GM12875 (cell line): ENCODE measurements at regions not wholly inside any gene's neighbourhood (a gene's known extent, or its start where the extent isn't known, plus 50 kb on each side); places are given as distances from the start of the nearest gene placed in this dataset.

Experiments used
- H3K4me3 ChIP-seq: one replicate; pipeline ENCODE4 v1.5.1; 2011; ENCODE audit warnings: low read depth, low read length, control low read depth
- CTCF ChIP-seq: IDR thresholded peaks from 2 replicates; pipeline ENCODE4 v1.5.1; 2011; ENCODE audit warnings: low read depth, mild to moderate bottlenecking, control low read depth, inconsistent platforms, low read length, moderate library complexity, borderline replicate concordance; ENCODE audit not compliant: insufficient read depth

DNA sequence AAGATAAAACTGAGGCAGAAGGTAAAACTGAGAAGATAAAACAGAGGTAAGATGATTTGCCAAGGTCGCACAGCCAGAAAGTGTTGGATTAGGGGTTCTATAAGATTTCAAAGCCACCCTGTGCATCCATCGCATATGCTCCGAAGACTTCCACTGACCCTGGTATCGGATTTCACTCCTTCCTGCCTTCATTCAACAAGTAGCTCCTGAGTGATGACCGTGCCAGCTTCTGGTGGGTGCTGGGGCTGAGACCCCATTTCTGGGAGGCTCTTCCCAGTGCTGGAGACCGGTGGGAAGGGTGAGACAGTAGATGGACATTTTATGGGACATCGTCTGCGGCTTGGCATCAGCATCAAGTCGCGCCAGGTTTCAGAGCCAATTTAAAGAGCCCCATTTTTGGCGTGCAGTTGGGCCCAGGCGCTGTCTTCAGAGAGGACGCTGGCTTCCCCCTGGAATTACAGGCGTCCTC lies 53.7 kb upstream of the DAB2IP start:
- TF ChIP-seq CTCF: no peak
- no peak overlapping the region for H3K4me3 ChIP-seq

GRCh38 chr9:121598167-121598964 lies 53.1 kb upstream of the DAB2IP start:
- H3K4me3 ChIP-seq: no peak overlapping the region

DNA sequence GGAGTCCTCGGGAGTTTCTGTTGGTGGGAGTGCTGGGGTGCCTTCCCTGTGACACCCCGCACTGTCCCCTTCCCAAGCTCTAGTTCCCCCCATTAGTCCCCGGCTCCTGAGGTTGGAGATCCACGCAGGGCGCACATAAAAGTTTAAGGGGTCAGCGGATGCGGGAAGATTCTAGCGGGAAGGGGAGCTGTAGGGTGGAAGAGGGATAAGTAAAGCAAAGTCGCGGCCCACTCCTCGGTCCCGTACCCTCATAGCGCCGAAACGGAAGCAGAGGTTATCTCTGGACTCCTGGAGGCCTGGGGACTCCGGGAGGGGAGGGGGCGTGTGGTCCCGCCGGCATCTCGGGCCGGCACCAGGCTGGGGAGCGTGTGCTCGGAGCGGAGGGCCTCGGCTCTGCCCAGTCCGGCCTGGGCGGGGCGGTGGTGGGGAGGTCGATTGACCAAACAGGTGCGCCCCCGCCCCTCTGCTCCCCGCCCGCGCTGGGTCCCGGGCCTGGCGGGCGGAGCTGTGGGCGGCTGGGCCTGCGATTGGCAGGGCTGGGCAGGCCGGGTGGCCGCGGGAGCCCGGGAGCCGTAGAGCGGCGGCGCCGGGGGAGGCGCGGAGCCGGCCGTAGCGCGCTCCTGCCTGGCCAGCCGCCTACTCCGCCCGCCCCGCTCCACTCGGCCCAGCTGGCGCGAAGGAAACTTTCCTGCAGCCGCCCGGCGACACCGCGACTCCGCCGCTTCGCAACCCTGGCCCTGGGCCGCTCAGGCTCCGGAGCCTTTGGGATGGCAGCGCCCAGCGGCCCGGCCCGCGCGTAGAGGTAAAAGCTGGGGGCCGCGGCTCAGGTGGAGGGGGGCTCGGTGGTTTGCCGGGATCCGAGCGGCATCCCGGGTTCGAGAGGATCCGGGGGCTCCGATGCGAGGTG lies 52.2 kb upstream of the DAB2IP start:
- no peak overlapping the region for H3K4me3 ChIP-seq
- no peak for TF ChIP-seq CTCF

More at GRCh38 chr9:121598167-121598964, 53.1 kb upstream of the DAB2IP start:
- no peak for TF ChIP-seq CTCF

DNA sequence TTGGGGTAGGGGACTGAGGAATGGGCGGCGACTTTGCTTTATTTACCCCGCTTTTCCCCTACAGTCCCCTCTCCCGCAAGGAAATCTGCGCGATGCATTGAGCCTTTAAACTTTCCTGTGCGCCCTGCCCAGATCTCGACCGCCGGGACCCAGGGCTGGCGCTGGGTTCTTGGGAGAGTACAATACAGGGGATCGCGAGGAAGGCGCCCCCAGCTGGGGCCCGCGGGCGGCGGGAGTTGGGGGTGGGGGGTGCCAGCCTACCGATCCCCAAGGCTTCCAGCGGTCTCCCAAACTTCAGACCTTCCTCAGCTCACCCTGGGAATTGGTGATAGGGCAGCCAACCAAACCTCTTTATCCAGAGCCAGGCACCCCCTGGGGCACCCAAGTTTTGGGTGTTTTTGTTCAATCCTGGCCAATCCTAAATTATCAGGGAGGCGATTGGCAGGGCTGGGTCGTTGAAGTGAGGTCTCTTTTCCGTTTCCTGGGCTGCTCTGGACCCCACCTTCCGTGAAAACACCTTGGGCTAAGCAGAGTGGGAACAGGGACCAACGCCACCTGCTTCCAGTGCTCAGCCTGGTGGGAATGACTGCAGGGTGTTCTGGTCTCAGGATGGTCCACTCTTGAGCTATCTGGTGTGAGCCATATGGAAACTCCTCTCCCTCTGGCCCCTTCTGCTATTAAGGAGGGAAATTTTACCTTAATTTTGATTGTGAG lies 51.4 kb upstream of the DAB2IP start:
- TF ChIP-seq CTCF: no peak
- H3K4me3 ChIP-seq: no peak overlapping the region

GRCh38 chr9:121601194-121601593 lies 50.2 kb upstream of the DAB2IP start:
- no peak overlapping the region for H3K4me3 ChIP-seq
- no peak for TF ChIP-seq CTCF
